ENCODE measurements at regions not wholly inside any gene's neighbourhood (a gene's known extent, or its start where the extent isn't known, plus 50 kb on each side); places are given as distances from the start of the nearest gene placed in this dataset.

DNA sequence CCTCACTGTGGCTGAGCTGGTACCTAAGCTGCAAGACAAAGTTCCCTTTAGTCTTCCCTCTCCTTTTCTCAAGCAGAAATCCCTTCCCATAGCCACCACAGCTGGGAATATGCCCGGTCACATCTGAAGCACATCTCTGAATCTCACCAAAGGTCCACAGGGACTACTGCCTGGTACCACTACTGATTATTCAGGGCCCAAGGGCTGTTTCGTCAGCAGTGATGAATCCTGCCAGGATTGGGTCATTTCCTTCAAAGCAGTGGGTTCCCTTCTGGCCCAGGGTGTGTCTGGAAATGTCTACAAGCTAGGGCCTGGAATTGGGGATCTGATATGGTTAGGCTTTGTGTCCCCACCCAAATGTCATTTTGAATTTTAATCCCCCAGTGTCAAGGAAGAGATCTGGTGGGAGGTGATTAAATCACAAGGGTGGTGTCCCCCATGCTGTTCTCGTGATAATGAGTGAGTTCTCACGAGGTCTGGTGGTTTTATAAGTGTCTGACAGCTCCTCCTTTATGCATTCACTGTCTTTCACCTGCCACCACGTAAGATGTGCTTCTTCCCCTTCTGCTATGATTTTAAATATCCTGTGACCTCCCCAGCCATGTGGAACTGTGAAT is 83.2 kb upstream of the FST start:
- TF ChIP-seq CTCF (IDR thresholded peaks at IDR 0.05) = no peak
- Histone ChIP-seq H3K36me3 (no peaks in the 10 kb centered on the region), H3K27me3 (no peaks in the 10 kb centered on the region), H3K27ac (no peak overlapping the region), H3K4me1 (peaks cover 0 to 5% of the 10 kb centered on the region in 2 donors), H3K9me3 (no peaks in the 10 kb centered on the region), H3K4me3 (no peak overlapping the region)
- DNase-seq (ENCODE audit: low spot score in 2 of 2) = no peak
- intact Hi-C loops (cut with DNase I) = no loop called here

- no peak for TF ChIP-seq CTCF (IDR thresholded peaks at IDR 0.05)
- peak; percentile 9 to 72 for DNase-seq (ENCODE audit: low spot score in 2 of 2)
- no peaks in the 10 kb centered on the region for H3K9me3 ChIP-seq
- no peaks in the 10 kb centered on the region for H3K36me3 ChIP-seq
- no peak overlapping the region for H3K27ac ChIP-seq
- peaks cover 0 to 5% of the 10 kb centered on the region in 2 donors for H3K4me1 ChIP-seq
- no peaks in the 10 kb centered on the region for H3K27me3 ChIP-seq
- no peak overlapping the region for H3K4me3 ChIP-seq
- intact Hi-C loops (cut with DNase I) = no loop called here
Observed at GRCh38 chr5:53397845-53398244, 82.6 kb upstream of the FST start.

DNA sequence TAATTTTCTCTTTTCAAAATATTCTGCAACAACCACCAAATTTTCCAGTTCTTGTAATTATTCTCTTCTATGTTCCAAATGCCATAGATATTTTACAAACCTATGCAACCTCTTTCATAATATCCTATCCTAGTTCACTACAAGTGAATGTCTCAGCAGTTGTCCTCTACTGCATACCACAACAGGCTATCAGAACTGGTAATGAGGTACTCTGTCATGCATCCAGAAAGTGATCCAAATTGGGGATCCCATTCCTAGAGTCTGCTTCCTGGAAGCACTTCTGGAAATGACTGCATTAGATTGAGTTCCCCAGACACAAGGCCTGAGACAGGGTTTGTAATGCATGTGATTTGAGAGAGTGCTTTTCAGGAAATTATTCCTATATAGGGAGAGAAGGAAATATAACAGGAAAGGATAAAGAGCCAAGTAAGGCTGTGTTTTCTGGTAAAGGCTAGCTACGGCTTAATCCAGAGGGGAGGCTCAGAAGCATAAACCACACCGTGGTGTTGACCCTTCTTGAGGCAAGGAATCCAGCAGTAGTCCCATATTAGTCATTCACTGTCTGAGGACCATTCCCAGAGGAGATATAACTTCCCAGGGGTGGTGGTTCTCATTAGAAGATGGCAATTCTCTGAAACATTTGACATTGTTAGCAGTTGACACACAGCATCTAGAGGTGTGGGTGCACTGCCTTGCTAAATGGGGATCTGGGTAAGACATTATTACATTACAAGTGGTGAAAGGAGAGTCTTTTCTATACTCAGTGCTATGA is 80.3 kb upstream of the FST start:
- Histone ChIP-seq H3K36me3 (no peaks in the 10 kb centered on the region), H3K27me3 (no peaks in the 10 kb centered on the region), H3K9me3 (no peaks in the 10 kb centered on the region), H3K4me3 (no peak overlapping the region), H3K27ac (no peak overlapping the region), H3K4me1 (peaks cover 0 to 5% of the 10 kb centered on the region in 2 donors)
- TF ChIP-seq CTCF (IDR thresholded peaks at IDR 0.05) = no peak
- DNase-seq (ENCODE audit: low spot score in 2 of 2) = no peak
- intact Hi-C loops (cut with DNase I) = no loop called here

- H3K27ac ChIP-seq = no peak overlapping the region
- no peak for DNase-seq (ENCODE audit: low spot score in 2 of 2)
- H3K4me1 ChIP-seq = peaks cover 0 to 1% of the 10 kb centered on the region in 2 donors
- H3K36me3 ChIP-seq = no peaks in the 10 kb centered on the region
- H3K27me3 ChIP-seq = no peaks in the 10 kb centered on the region
- no peaks in the 10 kb centered on the region for H3K9me3 ChIP-seq
- TF ChIP-seq CTCF (IDR thresholded peaks at IDR 0.05) = no peak
- no peak overlapping the region for H3K4me3 ChIP-seq
- intact Hi-C loops (cut with DNase I) = no loop called here
Observed at GRCh38 chr5:53403291-53403690, 77.1 kb upstream of the FST start.

- H3K4me3 ChIP-seq = no peak overlapping the region
- DNase-seq (ENCODE audit: low spot score in 2 of 2) = no peak
- intact Hi-C loops (cut with DNase I) = no loop called here
Observed at GRCh38 chr5:53403758-53404157, 76.7 kb upstream of the FST start.

More at GRCh38 chr5:53403758-53404157, 76.7 kb upstream of the FST start:
- no peaks in the 10 kb centered on the region for H3K9me3 ChIP-seq
- H3K27ac ChIP-seq = no peak overlapping the region
- no peaks in the 10 kb centered on the region for H3K27me3 ChIP-seq
- TF ChIP-seq CTCF (IDR thresholded peaks at IDR 0.05) = no peak
- no peaks in the 10 kb centered on the region for H3K4me1 ChIP-seq
- H3K36me3 ChIP-seq = no peaks in the 10 kb centered on the region
